ENCODE measurements at regions not wholly inside any gene's neighbourhood (a gene's known extent, or its start where the extent isn't known, plus 50 kb on each side); places are given as distances from the start of the nearest gene placed in this dataset.

GRCh38 chr3:62970648-62971047 lies 95.4 kb upstream of the CADPS start:
- TF ChIP-seq REST (IDR thresholded peaks at IDR 0.05; ENCODE audit: insufficient replicate concordance, low read depth) (no peak), CTCF (IDR thresholded peaks at IDR 0.05; ENCODE audit: insufficient read depth, low read length) (no peak), POLR2AphosphoS5 (IDR thresholded peaks at IDR 0.05; ENCODE audit: low read depth) (no peak), GABPA (IDR thresholded peaks at IDR 0.05; ENCODE audit: low read depth) (no peak)

Data from HL-60 (cell line).